Left lung (tissue), 4 donors: ENCODE measurements at regions not wholly inside any gene's neighbourhood (a gene's known extent, or its start where the extent isn't known, plus 50 kb on each side); places are given as distances from the start of the nearest gene placed in this dataset.

ENCODE experiments used
- ATAC-seq: fragments of 200-7000 bp; cut with Tn5 transposase; one replicate; pipeline ENCODE4 v1.9.1; 2020; ENCODE audit warnings: moderate library complexity
- DNase-seq, 4 donors: peaks; one replicate each; pipeline ENCODE4 v3.0.0-alpha.2; 2013 to 2020
- H3K27ac ChIP-seq, 2 donors: fragments of 200-600 bp; sonication (generic) in 1 of 2; one replicate each; pipeline versions ENCODE4 v1.5.0 to v1.8.0; 2020 to 2021
- H3K27me3 ChIP-seq, 2 donors: fragments of 200-600 bp; sonication (generic) in 1 of 2; one replicate each; pipeline versions ENCODE4 v1.5.0 to v1.8.0; 2020 to 2021
- H3K36me3 ChIP-seq, 2 donors: fragments of 200-600 bp; sonication (generic) in 1 of 2; one replicate each; pipeline versions ENCODE4 v1.5.0 to v1.8.0; 2020 to 2021
- H3K4me1 ChIP-seq, 2 donors: fragments of 200-600 bp; one replicate each; pipeline ENCODE4 v1.8.0; 2021
- H3K4me3 ChIP-seq, 2 donors: fragments of 200-600 bp; sonication (generic) in 1 of 2; one replicate each; pipeline versions ENCODE4 v1.5.0 to v1.8.0; 2020 to 2021; ENCODE audit warnings: mild to moderate bottlenecking in 1 of 2
- H3K9me3 ChIP-seq, 2 donors: fragments of 200-600 bp; sonication (generic) in 1 of 2; one replicate each; pipeline versions ENCODE4 v1.5.0 to v1.8.0; 2020 to 2021
- intact Hi-C, 2 donors: fragments of 100-400 bp; cut with DNase I; formaldehyde crosslinking; loops; one replicate each; pipeline versions ENCODE4 v1.11.2 to v1.14.2; 2022
- TF ChIP-seq, protein P1 (sequence below), 2 donors: fragments of 200-600 bp; sonication (generic) in 1 of 2; IDR thresholded peaks; one replicate each; pipeline versions ENCODE4 v1.5.0 to v1.8.0; 2021; ENCODE audit warnings: antibody characterized with exemption in 2 of 2
- donor health status: DM: no; HTN: yes; CAD: no.
- donor health status: DM: no; HTN: no; CAD: no.

DNA sequence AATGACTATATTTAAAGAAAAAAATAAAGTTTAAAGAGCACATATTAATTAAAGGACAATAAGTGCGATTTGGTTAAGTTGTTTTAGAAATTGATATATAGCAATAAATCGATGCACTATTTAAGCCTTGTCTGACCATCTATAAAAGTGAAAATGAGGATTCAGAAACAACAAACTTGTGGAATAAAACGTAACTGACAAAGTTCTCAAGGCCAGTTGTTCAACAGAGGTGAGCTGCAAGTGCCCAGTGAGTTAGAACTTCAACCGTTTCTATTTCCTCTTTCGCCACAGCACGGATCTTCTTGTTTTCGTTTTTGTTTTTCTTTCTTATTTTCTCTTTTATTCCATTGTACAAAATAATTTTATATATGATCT, 724.9 kb upstream of the ARRDC4 start:
- intact Hi-C loops, result loop anchor here in 1 of 2 donors (10.0 kb wide), 1 partner anchor 881 kb away; no protein-coding TSS in a partner anchor
- H3K4me1 ChIP-seq, result peaks cover 0 to 5% of the 10 kb centered on the region in 2 donors
- peak in 1 of 4 donors; percentile 11 for DNase-seq
- no peak overlapping the region for H3K27ac ChIP-seq
- no peaks in the 10 kb centered on the region for H3K9me3 ChIP-seq
- ATAC-seq, result no peak
- H3K36me3 ChIP-seq, result no peaks in the 10 kb centered on the region
- no peak overlapping the region for H3K4me3 ChIP-seq
- TF ChIP-seq, protein P1, sequence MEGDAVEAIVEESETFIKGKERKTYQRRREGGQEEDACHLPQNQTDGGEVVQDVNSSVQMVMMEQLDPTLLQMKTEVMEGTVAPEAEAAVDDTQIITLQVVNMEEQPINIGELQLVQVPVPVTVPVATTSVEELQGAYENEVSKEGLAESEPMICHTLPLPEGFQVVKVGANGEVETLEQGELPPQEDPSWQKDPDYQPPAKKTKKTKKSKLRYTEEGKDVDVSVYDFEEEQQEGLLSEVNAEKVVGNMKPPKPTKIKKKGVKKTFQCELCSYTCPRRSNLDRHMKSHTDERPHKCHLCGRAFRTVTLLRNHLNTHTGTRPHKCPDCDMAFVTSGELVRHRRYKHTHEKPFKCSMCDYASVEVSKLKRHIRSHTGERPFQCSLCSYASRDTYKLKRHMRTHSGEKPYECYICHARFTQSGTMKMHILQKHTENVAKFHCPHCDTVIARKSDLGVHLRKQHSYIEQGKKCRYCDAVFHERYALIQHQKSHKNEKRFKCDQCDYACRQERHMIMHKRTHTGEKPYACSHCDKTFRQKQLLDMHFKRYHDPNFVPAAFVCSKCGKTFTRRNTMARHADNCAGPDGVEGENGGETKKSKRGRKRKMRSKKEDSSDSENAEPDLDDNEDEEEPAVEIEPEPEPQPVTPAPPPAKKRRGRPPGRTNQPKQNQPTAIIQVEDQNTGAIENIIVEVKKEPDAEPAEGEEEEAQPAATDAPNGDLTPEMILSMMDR (IDR thresholded peaks at IDR 0.05), result peak in 1 of 2 donors; percentile 3
- H3K27me3 ChIP-seq, result no peaks in the 10 kb centered on the region

DNA sequence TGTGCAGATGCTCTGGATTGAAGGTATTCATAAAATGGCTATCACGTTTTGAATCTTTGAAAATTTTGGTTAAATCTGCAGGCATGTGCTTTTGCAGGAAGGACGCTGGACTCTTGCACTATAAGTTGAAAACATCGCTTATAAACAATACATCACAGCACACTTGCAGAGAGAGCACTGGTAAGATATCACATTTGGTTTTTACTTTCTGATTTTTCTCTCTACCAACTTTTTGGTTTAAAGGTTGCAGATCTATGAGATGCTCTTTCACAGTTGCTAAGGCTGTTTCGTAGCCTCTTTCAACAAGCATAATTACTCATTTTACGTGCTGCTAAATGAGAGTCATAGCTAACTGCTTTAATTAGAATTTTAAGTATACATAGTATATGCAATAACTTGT, 724.4 kb upstream of the ARRDC4 start:
- intact Hi-C loops, result loop anchor here in 1 of 2 donors (10.0 kb wide), 1 partner anchor 881 kb away; no protein-coding TSS in a partner anchor
- Histone ChIP-seq H3K27me3 (no peaks in the 10 kb centered on the region), H3K9me3 (no peaks in the 10 kb centered on the region), H3K4me3 (no peak overlapping the region), H3K36me3 (no peaks in the 10 kb centered on the region), H3K4me1 (peaks cover 0 to 5% of the 10 kb centered on the region in 2 donors), H3K27ac (no peak overlapping the region)
- TF ChIP-seq, protein P1 (IDR thresholded peaks at IDR 0.05), result no peak
- DNase-seq (no peak), ATAC-seq (no peak)

DNA sequence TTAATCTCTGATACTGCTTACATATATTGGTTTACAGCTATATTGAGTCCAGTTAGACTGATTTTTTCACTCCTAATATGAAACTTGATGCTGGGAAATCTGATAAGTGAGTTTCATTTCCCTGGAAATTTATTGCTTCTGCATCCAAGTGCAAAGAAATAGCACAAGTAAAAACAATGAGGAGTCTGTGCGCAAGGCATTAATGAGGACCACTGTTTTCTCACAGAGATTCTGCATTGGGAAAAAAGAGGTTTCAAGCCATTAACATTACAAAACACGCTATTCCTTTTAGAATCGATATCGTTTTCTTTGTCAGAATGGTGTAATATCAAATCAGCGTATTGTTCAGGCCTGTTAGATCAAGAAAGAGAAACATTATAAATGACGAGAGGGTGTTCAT, 723.3 kb upstream of the ARRDC4 start:
- H3K27ac ChIP-seq, result no peak overlapping the region
- no peak for DNase-seq
- H3K4me1 ChIP-seq, result peaks cover 0 to 5% of the 10 kb centered on the region in 2 donors
- H3K27me3 ChIP-seq, result no peaks in the 10 kb centered on the region
- no peak overlapping the region for H3K4me3 ChIP-seq
- H3K36me3 ChIP-seq, result no peaks in the 10 kb centered on the region
- intact Hi-C loops, result loop anchor here in 1 of 2 donors (10.0 kb wide), 1 partner anchor 882 kb away; no protein-coding TSS in a partner anchor
- TF ChIP-seq, protein P1 (IDR thresholded peaks at IDR 0.05), result no peak
- H3K9me3 ChIP-seq, result no peaks in the 10 kb centered on the region
- no peak for ATAC-seq

DNA sequence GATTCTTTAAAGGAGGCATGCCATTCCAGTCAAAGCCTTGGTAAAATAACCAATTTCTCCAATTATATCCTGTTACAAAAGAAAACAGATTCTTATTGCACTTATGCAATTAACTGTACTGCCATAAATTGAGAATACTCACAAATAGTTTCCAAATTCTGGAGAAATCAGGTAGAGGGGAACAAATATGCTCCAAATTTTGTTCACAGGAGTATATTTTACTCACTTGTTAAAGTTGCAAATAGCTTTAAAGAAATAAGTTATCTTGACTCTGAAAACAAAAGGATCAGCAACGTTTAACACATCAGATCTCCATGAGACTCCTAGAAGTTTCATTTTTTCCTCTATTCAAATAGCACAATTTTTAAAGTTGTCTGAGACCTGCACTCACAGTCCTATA, 712.1 kb upstream of the ARRDC4 start:
- no peak for DNase-seq
- Histone ChIP-seq H3K36me3 (no peaks in the 10 kb centered on the region), H3K27ac (no peak overlapping the region), H3K27me3 (no peaks in the 10 kb centered on the region), H3K4me3 (no peak overlapping the region), H3K9me3 (peaks cover 0 to 3% of the 10 kb centered on the region in 2 donors), H3K4me1 (no peaks in the 10 kb centered on the region)
- TF ChIP-seq, protein P1 (IDR thresholded peaks at IDR 0.05), result no peak
- no peak for ATAC-seq
- intact Hi-C loops, result no loop called here

DNA sequence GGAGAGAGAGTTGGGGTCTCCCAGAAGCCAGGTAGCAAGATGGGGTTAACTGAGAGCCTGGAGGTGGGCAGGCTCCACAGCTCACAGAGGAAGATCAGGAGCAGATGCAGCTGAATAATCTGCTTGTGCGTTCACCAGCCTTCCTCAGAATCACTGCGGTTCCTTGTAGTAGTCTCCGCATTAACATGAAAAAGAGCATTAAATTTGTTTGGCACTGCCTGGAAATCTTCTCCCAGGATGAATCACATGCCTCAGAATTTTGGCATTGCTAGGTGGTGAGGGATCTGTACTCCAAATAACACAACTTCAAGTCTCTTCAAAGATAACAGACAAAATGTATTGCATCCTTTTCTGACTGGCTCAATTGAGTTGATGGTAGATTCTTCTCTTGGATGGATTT, 700.6 kb upstream of the ARRDC4 start:
- intact Hi-C loops, result no loop called here

More for the DNA sequence above, 700.6 kb upstream of the ARRDC4 start:
- DNase-seq, result no peak
- no peak overlapping the region for H3K27ac ChIP-seq
- no peaks in the 10 kb centered on the region for H3K27me3 ChIP-seq
- no peak for ATAC-seq
- H3K4me3 ChIP-seq, result no peak overlapping the region
- no peaks in the 10 kb centered on the region for H3K36me3 ChIP-seq
- TF ChIP-seq, protein P1 (IDR thresholded peaks at IDR 0.05), result no peak
- H3K9me3 ChIP-seq, result no peaks in the 10 kb centered on the region
- no peaks in the 10 kb centered on the region for H3K4me1 ChIP-seq
